ENCODE measurements at regions not wholly inside any gene's neighbourhood (a gene's known extent, or its start where the extent isn't known, plus 50 kb on each side); places are given as distances from the start of the nearest gene placed in this dataset.

- Mint-ChIP-seq H3K4me3 (no peak overlapping the region), H3K27me3 (peaks cover 4% of the 10 kb centered on the region), H3K9me3 (no peaks in the 10 kb centered on the region), H3K27ac (no peak overlapping the region), H3K36me3 (ENCODE audit: low read depth) (no peaks in the 10 kb centered on the region), H3K4me1 (ENCODE audit: low read depth) (no peaks in the 10 kb centered on the region)
- Histone ChIP-seq H3K9me3 (ENCODE audit: control insufficient read depth in 1 of 2, insufficient read depth in 1 of 2, low read length in 2 of 2) (no peaks in the 10 kb centered on the region), H3K4me1 (ENCODE audit: insufficient read depth, low read length) (no peaks in the 10 kb centered on the region), H3K27me3 (ENCODE audit: control insufficient read depth in 1 of 2, insufficient read depth in 2 of 2, low read length in 2 of 2) (no peaks in the 10 kb centered on the region), H3K4me3 (ENCODE audit: low read length) (no peak overlapping the region), H3K36me3 (ENCODE audit: insufficient read depth, low read length) (no peaks in the 10 kb centered on the region), H3K27ac (ENCODE audit: low read depth in 1 of 2, low read length in 2 of 2) (no peak overlapping the region)
- CTCF ChIA-PET: no interaction called here
- ATAC-seq (ENCODE audit: poor library complexity): no peak
- POLR2A ChIA-PET: no interaction called here
- intact Hi-C loops (cut with DNase I, micrococcal nuclease): no loop called here
- no peak for TF ChIP-seq CTCF (IDR thresholded peaks at IDR 0.05)
- DNase-seq: no peak
Observed at GRCh38 chr7:25311346-25311745, 83.1 kb upstream of the NPVF start.

DNA sequence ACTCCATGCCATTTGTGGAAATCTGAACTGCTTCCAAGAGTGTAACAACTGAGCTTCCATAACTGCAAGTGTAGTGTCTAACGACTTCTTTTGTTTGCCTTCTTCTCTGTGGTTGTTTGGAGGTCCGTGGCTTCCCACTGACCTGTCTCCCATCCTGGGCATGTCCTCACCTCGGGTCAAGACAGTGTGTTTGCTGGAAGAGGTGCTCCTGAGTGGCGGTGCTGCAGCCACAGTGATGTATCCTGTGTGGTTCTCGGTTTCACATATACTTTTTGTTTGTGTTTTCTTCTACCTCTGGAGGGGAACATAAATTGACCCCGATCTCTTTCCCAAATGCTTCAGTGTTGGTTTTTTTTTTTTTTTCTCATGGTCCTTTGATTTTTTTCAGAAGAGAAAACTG, 84.7 kb upstream of the NPVF start:
- ChIA-PET CTCF (no interaction called here), POLR2A (no interaction called here)
- DNase-seq: no peak
- Histone ChIP-seq H3K9me3 (ENCODE audit: control insufficient read depth in 1 of 2, insufficient read depth in 1 of 2, low read length in 2 of 2) (no peaks in the 10 kb centered on the region), H3K4me3 (ENCODE audit: low read length) (no peak overlapping the region), H3K4me1 (ENCODE audit: insufficient read depth, low read length) (no peaks in the 10 kb centered on the region), H3K36me3 (ENCODE audit: insufficient read depth, low read length) (no peaks in the 10 kb centered on the region), H3K27ac (ENCODE audit: low read depth in 1 of 2, low read length in 2 of 2) (no peak overlapping the region), H3K27me3 (ENCODE audit: control insufficient read depth in 1 of 2, insufficient read depth in 2 of 2, low read length in 2 of 2) (no peaks in the 10 kb centered on the region)
- Mint-ChIP-seq H3K4me3 (no peak overlapping the region), H3K9me3 (no peaks in the 10 kb centered on the region), H3K27me3 (peaks cover 2% of the 10 kb centered on the region), H3K27ac (no peak overlapping the region), H3K4me1 (ENCODE audit: low read depth) (no peaks in the 10 kb centered on the region), H3K36me3 (ENCODE audit: low read depth) (no peaks in the 10 kb centered on the region)
- ATAC-seq (ENCODE audit: poor library complexity): no peak
- TF ChIP-seq CTCF (IDR thresholded peaks at IDR 0.05): no peak
- intact Hi-C loops (cut with DNase I, micrococcal nuclease): no loop called here

GRCh38 chr7:25313526-25313925, 85.2 kb upstream of the NPVF start:
- no peaks in the 10 kb centered on the region for H3K4me1 Mint-ChIP-seq (ENCODE audit: low read depth)
- H3K27ac ChIP-seq (ENCODE audit: low read depth in 1 of 2, low read length in 2 of 2): no peak overlapping the region
- H3K36me3 ChIP-seq (ENCODE audit: insufficient read depth, low read length): no peaks in the 10 kb centered on the region
- no peaks in the 10 kb centered on the region for H3K9me3 ChIP-seq (ENCODE audit: control insufficient read depth in 1 of 2, insufficient read depth in 1 of 2, low read length in 2 of 2)
- ChIA-PET CTCF (no interaction called here), POLR2A (no interaction called here)
- intact Hi-C loops (cut with DNase I, micrococcal nuclease): no loop called here
- no peaks in the 10 kb centered on the region for H3K27me3 ChIP-seq (ENCODE audit: control insufficient read depth in 1 of 2, insufficient read depth in 2 of 2, low read length in 2 of 2)
- H3K36me3 Mint-ChIP-seq (ENCODE audit: low read depth): no peaks in the 10 kb centered on the region
- no peaks in the 10 kb centered on the region for H3K27me3 Mint-ChIP-seq
- TF ChIP-seq CTCF (IDR thresholded peaks at IDR 0.05): no peak
- no peak overlapping the region for H3K4me3 Mint-ChIP-seq
- ATAC-seq (ENCODE audit: poor library complexity): no peak
- no peak overlapping the region for H3K4me3 ChIP-seq (ENCODE audit: low read length)
- DNase-seq: no peak
- H3K4me1 ChIP-seq (ENCODE audit: insufficient read depth, low read length): no peaks in the 10 kb centered on the region
- no peak overlapping the region for H3K27ac Mint-ChIP-seq
- H3K9me3 Mint-ChIP-seq: no peaks in the 10 kb centered on the region
